H1 (cell line): ENCODE measurements at regions not wholly inside any gene's neighbourhood (a gene's known extent, or its start where the extent isn't known, plus 50 kb on each side); places are given as distances from the start of the nearest gene placed in this dataset.

Experiments used
- CTCF ChIA-PET: fragments of 300-600 bp; sonication (Branson Sonifier 250); formaldehyde crosslinking; loops from one replicate; lab custom pipeline; 2021; ENCODE audit not compliant: partially characterized antibody; lab: Charles Lee
- POLR2A ChIA-PET: fragments of 300-600 bp; sonication (Branson Sonifier 250); formaldehyde crosslinking; loops from one replicate; lab custom pipeline; 2021; ENCODE audit warnings: inconsistent platforms; ENCODE audit not compliant: partially characterized antibody; lab: Charles Lee
- DNase-seq, 2 experiments: peaks; one replicate each; pipeline versions ENCODE4 v3.0.0 to v3.0.0-alpha.2; 2010 to 2022; ENCODE audit warnings: low spot score in 2 of 2, low read depth in 1 of 2, mixed read lengths in 1 of 2
- FAIRE-seq: peaks from 2 replicates; lab custom pipeline; 2011; peaks lifted over from hg19 to GRCh38; lab: Jason Lieb, UNC
- H2AFZ ChIP-seq: 2 replicates; pipeline ENCODE4 v1.8.1; 2012; ENCODE audit warnings: low read length, inconsistent platforms
- H2AK5ac ChIP-seq: 2 replicates; pipeline ENCODE4 v1.6.1; 2013; ENCODE audit warnings: low read depth, low read length
- H2BK120ac ChIP-seq: replicated peaks from 2 replicates; pipeline ENCODE3; 2013; ENCODE audit warnings: low read depth, low read length, inconsistent platforms
- H2BK12ac ChIP-seq: 2 replicates; pipeline ENCODE4 v1.6.1; 2013; ENCODE audit warnings: low read depth, low read length
- H2BK15ac ChIP-seq: 2 replicates; pipeline ENCODE4 v1.6.1; 2013; ENCODE audit warnings: low read length
- H2BK20ac ChIP-seq: 2 replicates; pipeline ENCODE4 v1.6.1; 2013; ENCODE audit warnings: low read length
- H2BK5ac ChIP-seq: 2 replicates; pipeline ENCODE4 v1.6.1; 2013; ENCODE audit warnings: low read depth, low read length
- H3K14ac ChIP-seq: 2 replicates; pipeline ENCODE4 v1.6.1; 2013; ENCODE audit warnings: inconsistent platforms; ENCODE audit not compliant: insufficient read length
- H3K18ac ChIP-seq: 2 replicates; pipeline ENCODE4 v1.6.1; 2013; ENCODE audit warnings: low read length; ENCODE audit errors: extremely low read depth
- H3K23ac ChIP-seq: 2 replicates; pipeline ENCODE4 v1.6.1; 2013; ENCODE audit warnings: inconsistent platforms; ENCODE audit not compliant: insufficient read length
- H3K23me2 ChIP-seq: 2 replicates; pipeline ENCODE4 v1.6.1; 2013; ENCODE audit warnings: low read depth, low read length
- H3K27ac ChIP-seq: 2 replicates; pipeline ENCODE4 v1.6.1; 2011; ENCODE audit warnings: low read depth, low read length, inconsistent platforms
- H3K27me3 ChIP-seq, 4 experiments: replicated peaks in 1 of 4; 1 replicate in 1 of 4; 2 replicates in 3 of 4; pipeline versions ENCODE4 v1.6.1 to v1.8.1; 2011 to 2013; ENCODE audit warnings: low read length in 3 of 4, mild to moderate bottlenecking in 3 of 4, inconsistent platforms in 2 of 4, mixed read lengths in 2 of 4, moderate library complexity in 1 of 4; ENCODE audit not compliant: control insufficient read depth in 3 of 4, insufficient read depth in 3 of 4; ENCODE audit errors: extremely low read depth in 1 of 4
- H3K36me3 ChIP-seq, 4 experiments: 2 replicates each; pipeline versions ENCODE4 v1.6.1 to v1.8.1; 2011 to 2013; ENCODE audit warnings: mild to moderate bottlenecking in 4 of 4, low read length in 3 of 4, moderate library complexity in 2 of 4, control low read depth in 1 of 4, inconsistent platforms in 1 of 4; ENCODE audit not compliant: insufficient read depth in 4 of 4, control insufficient read depth in 2 of 4
- H3K4ac ChIP-seq: replicated peaks from 2 replicates; pipeline ENCODE3; 2013; ENCODE audit warnings: low read length, low read depth, mixed read lengths, inconsistent platforms; ENCODE audit not compliant: insufficient read length
- H3K4me1 ChIP-seq, 4 experiments: replicated peaks in 1 of 4; 1 replicate in 1 of 4; 2 replicates in 3 of 4; pipeline versions ENCODE4 v1.6.1 to v1.8.1; 2011 to 2013; ENCODE audit warnings: low read length in 3 of 4, inconsistent platforms in 2 of 4, mixed read lengths in 1 of 4; ENCODE audit not compliant: insufficient read depth in 4 of 4, control insufficient read depth in 3 of 4
- H3K4me2 ChIP-seq, 2 experiments: 2 replicates each; pipeline versions ENCODE4 v1.6.1 to v1.8.1; 2011 to 2013; ENCODE audit warnings: low read depth in 2 of 2, low read length in 2 of 2, control low read depth in 1 of 2, inconsistent platforms in 1 of 2, mild to moderate bottlenecking in 1 of 2; ENCODE audit not compliant: insufficient read depth in 1 of 2
- H3K4me3 ChIP-seq, 4 experiments: fragments of 200-600, 300-600 bp in 1 of 4; sonication (generic), shearing (Covaris generic), sonication (Bioruptor Twin) in 1 of 4; 2 replicates each; pipeline versions ENCODE4 v1.5.1 to v1.8.1; 2011 to 2016; ENCODE audit warnings: low read length in 4 of 4, low read depth in 3 of 4, control low read depth in 2 of 4, inconsistent platforms in 2 of 4, mild to moderate bottlenecking in 2 of 4, mixed read lengths in 1 of 4, moderate library complexity in 1 of 4; ENCODE audit not compliant: insufficient read depth in 2 of 4; ENCODE audit errors: extremely low read depth in 1 of 4
- H3K56ac ChIP-seq: replicated peaks from 2 replicates; pipeline ENCODE3; 2013; ENCODE audit warnings: low read depth, mild to moderate bottlenecking, mixed read lengths, low read length, inconsistent platforms; ENCODE audit not compliant: insufficient read length
- H3K79me1 ChIP-seq: 2 replicates; pipeline ENCODE4 v1.6.1; 2013; ENCODE audit warnings: low read depth, low read length, control low read depth
- H3K79me2 ChIP-seq, 2 experiments: 2 replicates each; pipeline versions ENCODE4 v1.6.1 to v1.8.1; 2012 to 2013; ENCODE audit warnings: low read length in 2 of 2, mild to moderate bottlenecking in 2 of 2, inconsistent platforms in 1 of 2; ENCODE audit not compliant: insufficient read depth in 2 of 2, control insufficient read depth in 1 of 2
- H3K9ac ChIP-seq, 4 experiments: replicated peaks in 1 of 4; 1 replicate in 1 of 4; 2 replicates in 3 of 4; pipeline versions ENCODE4 v1.6.1 to v1.8.1; 2011 to 2013; ENCODE audit warnings: low read depth in 3 of 4, low read length in 3 of 4, control low read depth in 2 of 4, mild to moderate bottlenecking in 2 of 4, moderate library complexity in 2 of 4, inconsistent platforms in 1 of 4; ENCODE audit errors: extremely low read depth in 1 of 4
- H3K9me3 ChIP-seq, 2 experiments: 2 replicates each; pipeline versions ENCODE4 v1.6.1 to v1.8.1; 2012 to 2013; ENCODE audit warnings: mild to moderate bottlenecking in 2 of 2, moderate library complexity in 2 of 2, control low read depth in 1 of 2, inconsistent platforms in 1 of 2, low read depth in 1 of 2, low read length in 1 of 2, mixed read lengths in 1 of 2; ENCODE audit not compliant: insufficient read depth in 2 of 2
- H4K20me1 ChIP-seq, 2 experiments: replicated peaks in 1 of 2; 2 replicates each; pipeline versions ENCODE3 to v1.8.1; 2011 to 2013; ENCODE audit warnings: inconsistent platforms in 2 of 2, low read length in 2 of 2, mild to moderate bottlenecking in 1 of 2; ENCODE audit not compliant: insufficient read depth in 2 of 2, control insufficient read depth in 1 of 2
- H4K5ac ChIP-seq: 2 replicates; pipeline ENCODE4 v1.6.1; 2013; ENCODE audit warnings: low read length, low read depth, mixed read lengths, inconsistent platforms; ENCODE audit not compliant: insufficient read length
- H4K8ac ChIP-seq: 2 replicates; pipeline ENCODE4 v1.8.0; 2013; ENCODE audit warnings: mild to moderate bottlenecking, moderate library complexity, low read length, inconsistent platforms; ENCODE audit not compliant: insufficient read depth; ENCODE audit errors: extremely low read depth
- H4K91ac ChIP-seq: replicated peaks from 2 replicates; pipeline ENCODE3; 2013; ENCODE audit warnings: low read length, mixed read lengths, inconsistent platforms; ENCODE audit not compliant: insufficient read length
- CTBP2 ChIP-seq: IDR thresholded peaks from 2 replicates; pipeline ENCODE4 v1.7.0; 2011; ENCODE audit warnings: borderline replicate concordance, mild to moderate bottlenecking, moderate library complexity, mixed read lengths, low read length; ENCODE audit not compliant: insufficient read depth, insufficient read length
- FOSL1 ChIP-seq: IDR thresholded peaks from 2 replicates; pipeline ENCODE4 v1.6.1; 2011; ENCODE audit warnings: mild to moderate bottlenecking, low read depth, low read length, moderate library complexity; ENCODE audit not compliant: insufficient read depth
- POLR2A ChIP-seq, 2 experiments: IDR thresholded peaks; 1 replicate in 1 of 2; 2 replicates in 1 of 2; pipeline ENCODE4 v1.6.1; 2011; ENCODE audit warnings: low read depth in 2 of 2, low read length in 2 of 2, mild to moderate bottlenecking in 2 of 2; ENCODE audit errors: control extremely low read depth in 1 of 2
- POLR2AphosphoS5 ChIP-seq: IDR thresholded peaks from 2 replicates; pipeline ENCODE4 v1.6.1; 2011; ENCODE audit warnings: low read depth, low read length
- SIN3A ChIP-seq, 2 experiments: IDR thresholded peaks in 1 of 2; conservative IDR thresholded peaks in 1 of 2; 2 replicates each; pipeline ENCODE4 v1.6.1; 2011 to 2012; ENCODE audit warnings: low read length in 2 of 2, improper control_type of control experiment in 1 of 2, low read depth in 1 of 2, mild to moderate bottlenecking in 1 of 2
- WGBS, 2 experiments: shearing (Covaris generic) in 1 of 2; methylation state at CpG; one replicate each; pipeline versions ENCODE4 v1.1.6 to v1.1.7; 2013 to 2015; ENCODE audit warnings: low lambda C conversion rate in 2 of 2, mixed read lengths in 2 of 2, inconsistent platforms in 1 of 2, low coverage in 1 of 2, missing lambda C conversion rate in 1 of 2; ENCODE audit not compliant: insufficient replicate concordance in 2 of 2, insufficient coverage in 1 of 2, insufficient read length in 1 of 2; ENCODE audit errors: extremely low coverage in 1 of 2, missing lambda C conversion rate in 1 of 2; 5-methylcytosine and 5-hydroxymethylcytosine counted together

- no peak for DNase-seq
Observed at GRCh38 chr4:3683744-3684421, 82.3 kb upstream of the ADRA2C start.

More at GRCh38 chr4:3683744-3684421, 82.3 kb upstream of the ADRA2C start:
- WGBS, 2 experiments, result 91% methylated on average over 25 of the region's 30 CpGs; no CpG with 5 or more reads in 1 of the 2 experiments
- no peak overlapping the region for H2BK120ac ChIP-seq
- TF ChIP-seq POLR2A (IDR thresholded peaks at IDR 0.05; ENCODE audit: control extremely low read depth in 1 of 2, low read depth in 2 of 2, low read length in 2 of 2) (no peak), POLR2AphosphoS5 (no peak), CTBP2 (no peak), SIN3A (conservative IDR thresholded peaks at IDR 0.05 in 1 of 2, IDR thresholded peaks at IDR 0.05 in 1 of 2; ENCODE audit: low read depth in 1 of 2, low read length in 2 of 2) (no peak), FOSL1 (no peak)
- H3K23me2 ChIP-seq, result no peaks in the 10 kb centered on the region
- no peak overlapping the region for H3K56ac ChIP-seq
- no peak overlapping the region for H2BK5ac ChIP-seq
- POLR2A ChIA-PET, result no interaction called here
- H2BK20ac ChIP-seq, result no peak overlapping the region
- H3K9me3 ChIP-seq, result no peaks in the 10 kb centered on the region
- no peak overlapping the region for H3K14ac ChIP-seq
- H2BK12ac ChIP-seq, result peak overlapping the region; percentile 68; the same call in 1 of the 2 replicates
- no peak overlapping the region for H3K4me2 ChIP-seq
- H3K9ac ChIP-seq, result no peak overlapping the region
- H3K4me3 ChIP-seq, result no peak overlapping the region
- H4K20me1 ChIP-seq, result no peaks in the 10 kb centered on the region
- no peak for FAIRE-seq
- no peak overlapping the region for H3K23ac ChIP-seq
- no peak overlapping the region for H4K5ac ChIP-seq
- H3K4me1 ChIP-seq, result no peaks in the 10 kb centered on the region; a peak in 2 of 7 replicates
- H3K79me2 ChIP-seq, result no peaks in the 10 kb centered on the region
- H3K79me1 ChIP-seq, result no peaks in the 10 kb centered on the region
- no peak overlapping the region for H4K8ac ChIP-seq
- H3K27me3 ChIP-seq, result no peaks in the 10 kb centered on the region; a peak in 1 of 7 replicates
- H3K18ac ChIP-seq, result no peak overlapping the region
- H2AK5ac ChIP-seq, result no peak overlapping the region
- CTCF ChIA-PET, result interaction anchor here (0.6 to 1.4 kb wide), 6 partner anchors 9 to 493 kb away, joined by 3 to 5 read pairs (median 3); no protein-coding TSS in a partner anchor
- H3K4ac ChIP-seq, result no peak overlapping the region
- H2BK15ac ChIP-seq, result no peak overlapping the region
- no peaks in the 10 kb centered on the region for H3K36me3 ChIP-seq
- H3K27ac ChIP-seq, result no peak overlapping the region
- H4K91ac ChIP-seq, result no peak overlapping the region
- no peak overlapping the region for H2AFZ ChIP-seq
